IMR-90 (cell line): ENCODE measurements at regions not wholly inside any gene's neighbourhood (a gene's known extent, or its start where the extent isn't known, plus 50 kb on each side); places are given as distances from the start of the nearest gene placed in this dataset.

Source experiments
- ATAC-seq: fragments of 200-7000 bp; cut with Tn5 transposase; 2 replicates; pipeline ENCODE4 v1.9.1; 2020; ENCODE audit warnings: low read depth, mild to moderate bottlenecking, moderate library complexity
- BruUV-seq: library from RNA; stranded (reverse); fragments of 400-500 nt; replicated peaks from 2 replicates; lab custom pipeline; 2021; lab: Mats Ljungman, UMichigan
- CTCF ChIA-PET: fragments of 300-600 bp; formaldehyde crosslinking; extraction: SDS; loops from one replicate; lab custom pipeline; 2021; ENCODE audit warnings: antibody characterized with exemption; lab: Yijun Ruan, JAX
- POLR2A ChIA-PET: fragments of 300-600 bp; sonication (Branson Sonifier 250); formaldehyde crosslinking; loops from one replicate; lab custom pipeline; 2022; ENCODE audit warnings: antibody characterized with exemption; ENCODE audit not compliant: unreplicated experiment; lab: Charles Lee
- DNase-seq: peaks from one replicate; pipeline ENCODE4 v3.0.0; 2013
- H2AFZ ChIP-seq: replicated peaks from 2 replicates; pipeline ENCODE3; 2013; ENCODE audit warnings: low read length, mild to moderate bottlenecking; ENCODE audit not compliant: poor library complexity
- H2AK5ac ChIP-seq: 2 replicates; pipeline ENCODE4 v1.6.1; 2013; ENCODE audit warnings: low read depth, low read length, inconsistent platforms
- H2AK9ac ChIP-seq: replicated peaks from 2 replicates; pipeline ENCODE3; 2013; ENCODE audit warnings: mild to moderate bottlenecking, low read depth, low read length, moderate library complexity; ENCODE audit not compliant: poor library complexity
- H2BK120ac ChIP-seq: 2 replicates; pipeline ENCODE4 v1.6.1; 2013; ENCODE audit warnings: low read depth, low read length, inconsistent platforms
- H2BK15ac ChIP-seq: 3 replicates; pipeline ENCODE4 v1.6.1; 2013; ENCODE audit warnings: low read depth, low read length, inconsistent platforms
- H2BK20ac ChIP-seq: 2 replicates; pipeline ENCODE4 v1.6.1; 2013; ENCODE audit warnings: low read depth, mild to moderate bottlenecking, inconsistent platforms, low read length, moderate library complexity
- H2BK5ac ChIP-seq: 2 replicates; pipeline ENCODE4 v1.6.1; 2013; ENCODE audit warnings: mild to moderate bottlenecking, low read depth, low read length, inconsistent platforms; ENCODE audit not compliant: poor library complexity, severe bottlenecking
- H3K14ac ChIP-seq: replicated peaks from 2 replicates; pipeline ENCODE4 v1.6.1; 2013; ENCODE audit warnings: low read depth, low read length, inconsistent platforms
- H3K18ac ChIP-seq: 2 replicates; pipeline ENCODE4 v1.6.1; 2013; ENCODE audit warnings: low read depth, low read length, control low read depth
- H3K23ac ChIP-seq: 2 replicates; pipeline ENCODE4 v1.6.1; 2013; ENCODE audit warnings: low read depth, low read length, inconsistent platforms
- H3K27ac ChIP-seq: 2 replicates; pipeline ENCODE4 v1.5.1; 2013; ENCODE audit warnings: mild to moderate bottlenecking, control low read depth, low read length; ENCODE audit not compliant: insufficient read depth
- H3K27me3 ChIP-seq: 2 replicates; pipeline ENCODE4 v1.6.1; 2013; ENCODE audit warnings: low read length; ENCODE audit not compliant: control insufficient read depth, insufficient read depth
- H3K36me3 ChIP-seq: 2 replicates; pipeline ENCODE4 v1.6.1; 2013; ENCODE audit warnings: low read length, mixed read lengths; ENCODE audit not compliant: control insufficient read depth, insufficient read depth
- H3K4ac ChIP-seq: 2 replicates; pipeline ENCODE4 v1.6.1; 2013; ENCODE audit warnings: low read depth, low read length, inconsistent platforms
- H3K4me1 ChIP-seq: 2 replicates; pipeline ENCODE4 v1.6.1; 2013; ENCODE audit warnings: low read length, mixed read lengths; ENCODE audit not compliant: control insufficient read depth, insufficient read depth
- H3K4me2 ChIP-seq: 2 replicates; pipeline ENCODE4 v1.6.1; 2013; ENCODE audit warnings: low read depth, mild to moderate bottlenecking, control low read depth, low read length, moderate library complexity
- H3K4me3 ChIP-seq: 2 replicates; pipeline ENCODE4 v1.5.1; 2013; ENCODE audit warnings: low read depth, mild to moderate bottlenecking, control low read depth, low read length, moderate library complexity; ENCODE audit not compliant: insufficient read depth
- H3K56ac ChIP-seq: 2 replicates; pipeline ENCODE4 v1.6.1; 2013; ENCODE audit warnings: low read length, inconsistent platforms; ENCODE audit not compliant: insufficient read depth; ENCODE audit errors: extremely low read depth
- H3K79me1 ChIP-seq, 2 experiments: 2 replicates each; pipeline ENCODE4 v1.6.1; 2013; ENCODE audit warnings: low read length in 2 of 2, inconsistent platforms in 1 of 2, low read depth in 1 of 2
- H3K9ac ChIP-seq: 2 replicates; pipeline ENCODE4 v1.6.1; 2013; ENCODE audit warnings: low read depth, low read length, control low read depth
- H3K9me1 ChIP-seq: 2 replicates; pipeline ENCODE4 v1.6.1; 2013; ENCODE audit warnings: low read length, inconsistent platforms; ENCODE audit not compliant: insufficient read depth
- H3K9me3 ChIP-seq: 2 replicates; pipeline ENCODE4 v1.6.1; 2013; ENCODE audit warnings: low read length; ENCODE audit not compliant: control insufficient read depth, insufficient read depth
- H4K20me1 ChIP-seq: 2 replicates; pipeline ENCODE4 v1.6.1; 2013; ENCODE audit warnings: low read length, inconsistent platforms; ENCODE audit not compliant: insufficient read depth
- H4K5ac ChIP-seq: 2 replicates; pipeline ENCODE4 v1.6.1; 2013; ENCODE audit warnings: mild to moderate bottlenecking, low read depth, low read length, control low read depth
- H4K8ac ChIP-seq, 2 experiments: 2 replicates each; pipeline ENCODE4 v1.6.1; 2013; ENCODE audit warnings: low read depth in 2 of 2, low read length in 2 of 2, control low read depth in 1 of 2, inconsistent platforms in 1 of 2
- H4K91ac ChIP-seq: 2 replicates; pipeline ENCODE4 v1.6.1; 2013; ENCODE audit warnings: low read depth, low read length, inconsistent platforms; ENCODE audit not compliant: insufficient read depth
- CHD1 ChIP-seq: IDR thresholded peaks from 2 replicates; pipeline ENCODE4 v1.6.1; 2012; ENCODE audit warnings: low read depth, low read length, improper control_type of control experiment
- MAFK ChIP-seq: IDR thresholded peaks from 2 replicates; pipeline ENCODE4 v1.6.1; 2012; ENCODE audit warnings: low read depth, low read length, improper control_type of control experiment
- MAZ ChIP-seq: IDR thresholded peaks from 2 replicates; pipeline ENCODE4 v1.6.1; 2012; ENCODE audit warnings: low read depth, mild to moderate bottlenecking, low read length, improper control_type of control experiment, moderate library complexity, borderline replicate concordance
- NFE2L2 ChIP-seq: fragments of 150-350 bp; IDR thresholded peaks from 2 replicates; pipeline ENCODE4 v1.6.1; 2016; ENCODE audit warnings: low read depth, mild to moderate bottlenecking, low read length
- POLR2A ChIP-seq: IDR thresholded peaks from 2 replicates; pipeline ENCODE4 v1.6.1; 2012; ENCODE audit warnings: mild to moderate bottlenecking, low read depth, low read length
- RCOR1 ChIP-seq: IDR thresholded peaks from 2 replicates; pipeline ENCODE4 v1.6.1; 2012; ENCODE audit warnings: mild to moderate bottlenecking, low read length, improper control_type of control experiment; ENCODE audit not compliant: insufficient replicate concordance
- WGBS, 2 experiments: methylation state at CpG; one replicate each; pipeline versions ENCODE4 v1.1.5 to v1.1.7; 2013; ENCODE audit warnings: missing lambda C conversion rate in 2 of 2; ENCODE audit not compliant: insufficient read length in 1 of 2; ENCODE audit errors: extremely low coverage in 2 of 2; 5-methylcytosine and 5-hydroxymethylcytosine counted together
- dilution Hi-C: fragments of 300-500 bp; cut with HindIII; formaldehyde crosslinking; loops from one replicate; pipeline ENCODE4 v1.14.3; 2018; ENCODE audit warnings: low sequenced_read_pairs; ENCODE audit not compliant: unreplicated experiment
- in situ Hi-C: fragments of 300-500 bp; cut with MboI; formaldehyde crosslinking; loops from 3 replicates; pipeline ENCODE4 v1.14.3; 2019; ENCODE audit warnings: low sequenced_read_pairs, inconsistent platforms, mixed read lengths
- intact Hi-C: fragments of 100-400 bp; cut with micrococcal nuclease; formaldehyde crosslinking; loops from 2 replicates; pipeline ENCODE4 v1.10.0; 2022

DNA sequence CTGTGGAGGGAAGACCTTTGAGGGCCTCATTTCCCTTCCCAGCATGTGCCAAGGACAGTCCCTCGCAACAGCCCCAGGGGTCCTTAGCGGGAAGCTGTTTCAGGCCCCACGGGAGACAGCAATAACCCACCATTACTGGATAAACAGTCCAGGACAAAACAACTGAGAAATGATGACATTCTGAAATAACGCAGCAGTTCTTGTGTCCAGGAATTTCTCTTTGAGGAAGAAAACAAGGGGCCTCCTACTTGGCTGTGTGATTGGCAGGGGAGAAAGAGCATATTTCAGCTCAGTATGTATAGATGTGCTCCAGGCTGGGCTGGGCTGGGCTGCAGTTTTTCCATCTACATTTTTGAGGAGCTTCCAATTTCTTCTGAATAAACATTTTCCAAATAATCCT is 82.2 kb upstream of the THBS1 start:
- dilution Hi-C loops (no loop called here), in situ Hi-C loops (no loop called here), intact Hi-C loops (no loop called here)
- Histone ChIP-seq H3K4me1 (peaks cover 29% of the 10 kb centered on the region), H3K9me1 (peaks cover 7% of the 10 kb centered on the region; the same call in 1 of the 2 replicates), H2BK5ac (no peak overlapping the region), H2AK5ac (0 out of 2 replicates have a peak overlapping the region, but pooled peaks have one; percentile 30), H3K4ac (peak overlapping the region; percentile 68; the same call in 1 of the 2 replicates), H3K36me3 (no peaks in the 10 kb centered on the region), H3K27ac (peak overlapping the region; percentile 46; the same call in 1 of the 2 replicates), H3K4me3 (no peak overlapping the region), H4K20me1 (no peaks in the 10 kb centered on the region), H3K79me1 (no peaks in the 10 kb centered on the region), H2BK15ac (peak overlapping the region; percentile 80; the same call in 2 of the 3 replicates), H3K9me3 (no peaks in the 10 kb centered on the region), H3K14ac (no peak overlapping the region; the same call in 1 of the 2 replicates), H3K18ac (peak overlapping the region; percentile 92), H4K8ac (peak overlapping the region; percentile 19 to 29; a peak in 2 of 4 replicates), H3K27me3 (no peaks in the 10 kb centered on the region), H3K56ac (no peak overlapping the region), H4K91ac (peak overlapping the region; percentile 20; the same call in 1 of the 2 replicates), H2AFZ (no peak overlapping the region), H3K4me2 (no peak overlapping the region), H4K5ac (peak overlapping the region; percentile 62; the same call in 1 of the 2 replicates), H2BK120ac (no peak overlapping the region), H2BK20ac (0 out of 2 replicates have a peak overlapping the region, but pooled peaks have one; percentile 58), H3K9ac (no peak overlapping the region), H2AK9ac (no peak overlapping the region), H3K23ac (0 out of 2 replicates have a peak overlapping the region, but pooled peaks have one; percentile 37)
- no CpG with 5 or more reads among the region's 4 CpGs for WGBS, 2 experiments
- no peak for DNase-seq
- CTCF ChIA-PET, result no interaction called here
- peak; percentile 54 for ATAC-seq
- TF ChIP-seq MAZ (no peak), POLR2A (no peak), NFE2L2 (no peak), CHD1 (no peak), RCOR1 (no peak), MAFK (no peak)
- POLR2A ChIA-PET, result no interaction called here
- BruUV-seq, result no TSS peak
